ENCODE measurements at regions not wholly inside any gene's neighbourhood (a gene's known extent, or its start where the extent isn't known, plus 50 kb on each side); places are given as distances from the start of the nearest gene placed in this dataset.

DNA sequence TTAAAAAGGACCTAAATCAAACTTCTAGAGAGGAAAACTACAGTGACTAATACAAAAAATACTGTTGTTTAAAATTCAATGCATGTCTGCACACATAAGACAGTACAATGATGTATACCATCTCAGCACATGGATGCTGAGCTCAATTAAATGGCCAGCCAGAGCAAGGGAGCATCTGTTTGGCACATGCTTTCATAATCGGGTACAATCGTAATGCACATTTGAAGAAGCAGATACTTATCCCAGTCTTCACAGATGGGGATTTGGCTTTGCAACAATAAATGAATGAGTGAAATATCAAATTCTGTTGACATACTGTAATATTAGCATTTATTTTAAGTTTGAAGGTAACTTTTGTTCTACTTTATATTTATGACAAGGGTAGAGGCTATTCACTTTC, 187.8 kb downstream of the CRPPA start:
- DNase-seq (ENCODE audit: low read depth in 3 of 3) = no peak

DNA sequence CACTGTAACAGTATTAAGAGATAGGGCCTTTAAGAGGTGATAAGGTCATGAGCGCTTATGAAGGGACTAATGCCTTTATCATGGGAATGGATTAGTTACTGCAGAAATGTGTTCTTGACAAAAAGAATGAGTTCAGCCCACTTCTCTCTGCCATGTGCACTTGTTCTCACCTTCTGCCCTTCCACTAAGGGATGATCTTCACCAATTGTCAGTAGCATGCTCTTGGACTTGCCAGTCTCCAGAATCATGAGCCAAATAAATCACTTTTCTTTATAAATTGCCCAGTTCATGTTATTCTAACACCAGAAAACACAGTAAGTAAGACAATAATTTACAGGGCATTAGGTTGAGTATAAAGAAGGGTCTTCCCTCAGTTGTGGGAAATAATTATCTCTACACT, 189.1 kb downstream of the CRPPA start:
- DNase-seq (ENCODE audit: low read depth in 3 of 3) = no peak

DNA sequence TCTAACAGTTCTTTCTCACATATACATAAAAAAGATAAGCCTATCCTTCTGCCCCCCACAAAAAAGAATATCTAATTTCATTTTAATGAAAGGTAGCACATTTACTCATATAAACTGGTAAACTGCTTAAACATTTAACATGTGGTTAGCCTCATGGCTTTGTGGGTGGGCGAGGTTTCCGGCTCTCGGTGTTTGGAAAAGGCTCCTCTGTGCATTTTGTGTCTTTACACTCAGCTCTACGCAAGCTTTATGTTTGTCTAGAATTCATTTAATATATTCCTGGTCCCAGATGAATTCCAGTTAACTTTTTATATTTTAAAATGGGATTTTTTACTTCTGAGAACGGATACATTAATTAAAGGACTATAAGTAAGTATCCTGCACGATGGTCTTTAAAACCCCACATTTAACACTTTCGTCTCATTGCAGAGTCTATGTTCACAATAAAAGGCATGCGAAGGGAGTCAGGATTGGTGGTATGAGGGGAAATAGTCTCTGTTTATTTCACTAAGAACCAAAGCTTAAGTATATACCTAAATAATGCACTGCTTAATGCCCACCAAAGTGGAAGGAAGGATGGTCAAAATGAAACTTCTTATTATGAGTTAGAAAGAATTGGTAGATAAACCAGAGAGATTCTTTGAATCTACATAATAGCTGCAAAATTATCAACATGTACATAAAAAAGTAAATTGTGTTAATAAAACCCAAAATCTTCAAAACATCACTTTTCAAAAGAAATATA, 197.2 kb downstream of the CRPPA start:
- peak in 1 of 3 experiments; percentile 10 for DNase-seq (ENCODE audit: low read depth in 3 of 3)

DNA sequence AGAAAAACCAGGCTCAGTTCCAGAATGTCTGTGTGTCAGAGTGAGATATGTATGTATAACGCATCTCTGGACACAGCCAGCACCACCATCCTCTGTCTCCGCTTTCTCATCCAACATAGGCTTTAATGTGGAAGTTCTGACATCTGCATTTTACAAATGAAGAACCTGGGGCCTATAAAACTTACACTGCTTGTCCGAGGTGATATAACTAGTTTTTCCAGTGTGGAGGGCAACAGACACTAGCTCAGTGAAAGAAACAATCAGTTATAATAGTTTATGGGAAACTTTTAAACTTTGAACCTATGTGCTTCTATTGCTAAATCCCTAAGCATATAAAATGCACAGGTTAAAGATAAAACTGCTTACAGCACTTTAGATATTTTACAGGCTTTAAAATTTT, 208.7 kb downstream of the CRPPA start:
- DNase-seq (ENCODE audit: low read depth in 3 of 3) = no peak

DNA sequence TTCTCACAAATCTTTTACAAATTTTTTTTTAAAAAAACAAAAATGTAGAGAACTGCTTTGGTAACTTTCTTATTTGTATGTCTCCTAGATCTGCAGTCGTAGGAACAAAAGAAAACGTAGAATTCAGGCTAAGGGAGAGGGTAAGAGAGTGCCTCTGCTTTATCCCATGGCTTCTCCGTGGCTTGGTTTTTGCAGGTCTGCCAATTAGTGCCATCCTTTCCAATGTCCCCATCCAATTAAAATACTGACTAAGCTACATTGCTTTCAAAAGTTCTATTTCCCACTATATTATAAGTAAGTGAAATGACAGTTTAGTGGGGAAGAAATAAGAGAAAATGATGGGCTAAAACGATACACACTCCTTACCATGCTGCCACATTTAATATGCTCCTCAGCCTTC, 209.3 kb downstream of the CRPPA start:
- no peak for DNase-seq (ENCODE audit: low read depth in 3 of 3)

DNA sequence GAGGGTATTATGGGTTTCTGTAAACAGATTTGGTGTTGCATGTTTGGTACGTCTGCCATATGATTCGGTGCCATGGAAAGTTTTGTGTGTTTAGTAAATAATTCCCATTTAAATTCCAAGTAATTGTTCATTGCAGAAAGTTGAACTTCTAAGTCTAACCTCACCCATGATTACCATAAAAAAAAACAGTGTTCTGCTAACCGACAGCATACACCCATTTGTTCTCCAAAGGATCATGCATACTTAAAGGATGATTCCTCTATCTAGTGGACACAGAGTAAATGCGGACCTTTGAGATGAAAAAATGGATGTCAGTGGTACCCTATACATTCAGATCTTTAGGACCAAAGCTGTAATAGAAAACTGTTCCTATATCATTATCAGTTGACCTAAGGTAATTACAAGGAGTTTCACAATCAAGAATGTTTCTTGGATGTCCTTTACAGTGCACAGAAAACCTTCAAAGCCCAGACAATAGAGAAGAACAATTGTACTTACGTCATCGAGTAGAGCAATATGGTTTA, 209.9 kb downstream of the CRPPA start:
- DNase-seq (ENCODE audit: low read depth in 3 of 3) = no peak

DNA sequence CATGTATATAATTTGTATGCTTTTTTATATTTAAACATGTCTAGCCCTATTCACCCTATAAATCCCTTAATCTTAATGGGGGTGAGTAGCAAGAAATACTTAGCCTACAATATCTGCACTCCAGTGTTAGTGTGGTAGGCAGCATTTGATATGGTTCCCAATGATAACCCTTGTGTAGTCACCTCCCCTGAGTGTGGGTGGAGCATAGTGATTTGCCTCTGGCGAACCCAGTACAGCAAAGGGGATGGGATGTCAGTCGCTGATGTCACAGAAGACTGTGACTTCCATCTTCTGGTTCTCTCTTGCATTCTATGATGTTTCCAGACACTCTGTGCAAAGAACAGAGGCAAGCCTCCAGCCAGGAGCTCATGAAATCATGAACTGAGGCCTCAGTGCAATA, 211.2 kb downstream of the CRPPA start:
- DNase-seq (ENCODE audit: low read depth in 3 of 3) = no peak

DNA sequence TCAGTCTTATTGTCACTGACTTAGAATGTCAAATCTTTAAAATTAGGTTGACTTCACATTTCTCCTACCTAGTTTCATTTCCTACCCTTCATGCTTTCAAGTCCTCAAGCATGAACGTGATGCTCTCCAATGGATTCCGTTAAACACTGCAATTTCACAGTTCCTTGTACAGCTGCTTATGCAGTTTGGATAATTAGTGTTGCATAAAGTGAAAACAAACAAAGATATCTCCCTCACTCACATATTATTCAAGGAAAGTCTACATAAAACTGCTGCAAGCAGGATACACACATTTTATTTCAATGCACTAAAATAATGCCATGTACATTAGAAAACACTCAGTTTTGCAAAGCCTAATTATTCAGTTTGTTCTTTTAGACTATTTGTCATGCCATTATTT, 214.0 kb downstream of the CRPPA start:
- DNase-seq (ENCODE audit: low read depth in 3 of 3) = no peak

DNA sequence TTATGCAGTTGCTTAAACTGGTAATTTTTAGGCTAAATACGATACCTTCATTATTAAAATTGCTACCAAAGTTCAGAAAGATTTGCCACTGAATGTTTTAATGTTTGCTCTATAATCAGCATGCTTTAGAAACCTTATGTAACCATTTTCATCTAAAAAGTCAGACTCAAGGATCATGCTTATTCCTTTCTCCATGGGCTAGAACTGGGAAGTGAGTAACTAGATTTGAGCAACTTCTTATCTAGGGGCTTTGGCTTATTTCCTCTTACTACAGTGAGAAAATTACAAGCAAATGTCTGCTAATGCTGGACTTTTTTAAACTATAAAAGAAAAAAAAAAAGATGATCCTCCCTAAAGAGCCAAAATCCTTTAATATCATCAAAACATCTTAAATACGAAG, 215.9 kb downstream of the CRPPA start:
- DNase-seq (ENCODE audit: low read depth in 3 of 3) = no peak

DNA sequence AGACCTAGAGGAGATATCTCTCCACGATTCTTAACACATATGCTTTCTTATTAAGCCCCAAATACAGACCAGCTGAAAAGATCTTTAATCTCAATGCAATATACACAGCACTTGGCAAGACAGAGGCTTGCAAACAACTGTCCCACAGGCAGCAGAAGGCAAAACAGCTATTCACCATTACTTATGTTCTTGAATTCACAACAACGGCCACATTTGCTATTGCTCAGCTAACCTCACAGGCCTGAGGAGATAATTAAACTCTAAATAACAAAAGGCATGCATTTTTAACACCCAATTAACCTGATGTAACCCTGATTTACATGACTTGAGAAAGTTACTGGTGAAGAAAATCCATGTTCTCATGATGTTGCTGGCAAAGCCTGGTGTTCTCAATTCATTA, 216.4 kb downstream of the CRPPA start:
- no peak for DNase-seq (ENCODE audit: low read depth in 3 of 3)

DNA sequence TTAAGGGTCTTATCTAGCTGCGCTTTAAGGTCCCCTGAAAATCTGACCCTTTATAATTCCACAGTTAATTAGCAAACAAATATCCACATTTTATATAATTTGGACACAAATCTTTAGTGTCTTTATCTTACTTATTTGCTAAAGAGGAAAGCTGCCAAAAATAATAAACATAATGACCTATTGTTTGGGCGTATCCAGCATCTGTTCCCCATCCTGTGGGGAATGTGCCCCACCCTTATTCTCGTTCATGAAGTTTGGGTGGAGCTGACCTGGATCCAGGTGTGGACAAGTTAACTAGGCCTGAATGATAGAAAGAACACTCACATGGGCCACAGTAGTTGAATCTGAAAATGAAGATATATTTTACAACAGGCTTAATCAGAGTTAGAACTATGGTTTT, 218.3 kb downstream of the CRPPA start:
- no peak for DNase-seq (ENCODE audit: low read depth in 3 of 3)

DNA sequence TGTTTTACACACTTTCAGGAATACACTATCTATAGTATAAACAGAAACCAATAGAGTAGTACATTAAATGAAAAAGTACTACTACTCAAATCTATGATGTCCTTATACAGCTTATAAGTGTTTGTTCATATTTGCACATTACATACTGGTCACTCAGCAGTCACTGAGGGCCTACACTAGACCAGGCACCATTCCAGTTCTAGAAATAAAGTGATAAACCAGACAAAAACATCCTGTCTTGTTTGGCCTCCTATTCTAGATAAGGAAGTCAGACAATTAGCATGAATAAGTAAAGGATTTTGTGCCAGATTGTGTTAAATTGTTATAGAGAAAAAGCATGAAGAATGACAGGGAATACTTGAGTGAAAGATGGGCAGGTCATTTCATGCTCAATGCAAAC, 219.0 kb downstream of the CRPPA start:
- no peak for DNase-seq (ENCODE audit: low read depth in 3 of 3)

DNA sequence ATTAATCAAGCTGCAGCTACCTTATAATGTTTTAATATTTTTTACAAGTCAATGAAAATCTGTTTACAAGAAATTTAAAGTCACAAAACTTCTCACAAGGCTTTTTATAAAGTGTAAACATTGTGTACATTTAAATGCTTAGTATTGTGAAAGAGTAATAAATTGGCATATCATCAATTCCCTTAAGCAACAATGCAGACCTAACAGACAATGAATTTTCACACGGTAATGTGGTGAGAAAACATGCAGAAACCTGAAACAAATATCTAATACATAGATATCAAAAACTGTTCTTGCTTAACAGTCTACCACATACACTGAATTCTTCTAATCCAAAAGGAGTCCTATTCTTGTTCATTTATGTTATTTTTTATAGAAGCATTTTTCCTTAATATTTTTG, 220.7 kb downstream of the CRPPA start:
- no peak for DNase-seq (ENCODE audit: low read depth in 3 of 3)

DNA sequence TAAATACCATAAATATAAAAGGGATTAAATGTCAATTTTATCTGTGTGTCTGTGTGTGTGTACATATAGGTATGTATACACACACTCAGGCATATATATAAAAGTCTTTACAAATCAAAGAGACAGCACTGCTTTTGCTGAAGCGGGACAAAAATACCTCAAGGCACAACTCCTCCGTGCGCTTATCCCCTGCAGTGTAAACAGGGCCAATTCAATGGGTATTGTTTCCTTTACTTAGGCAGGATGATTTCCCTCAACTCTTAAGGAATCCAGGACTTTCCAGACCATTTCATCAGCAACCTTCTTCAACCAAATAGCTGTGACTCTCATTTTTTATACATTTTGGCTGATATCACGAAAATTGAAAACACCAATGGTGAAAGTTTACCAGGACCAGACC, 227.7 kb downstream of the CRPPA start:
- DNase-seq (ENCODE audit: low read depth in 3 of 3) = no peak

DNA sequence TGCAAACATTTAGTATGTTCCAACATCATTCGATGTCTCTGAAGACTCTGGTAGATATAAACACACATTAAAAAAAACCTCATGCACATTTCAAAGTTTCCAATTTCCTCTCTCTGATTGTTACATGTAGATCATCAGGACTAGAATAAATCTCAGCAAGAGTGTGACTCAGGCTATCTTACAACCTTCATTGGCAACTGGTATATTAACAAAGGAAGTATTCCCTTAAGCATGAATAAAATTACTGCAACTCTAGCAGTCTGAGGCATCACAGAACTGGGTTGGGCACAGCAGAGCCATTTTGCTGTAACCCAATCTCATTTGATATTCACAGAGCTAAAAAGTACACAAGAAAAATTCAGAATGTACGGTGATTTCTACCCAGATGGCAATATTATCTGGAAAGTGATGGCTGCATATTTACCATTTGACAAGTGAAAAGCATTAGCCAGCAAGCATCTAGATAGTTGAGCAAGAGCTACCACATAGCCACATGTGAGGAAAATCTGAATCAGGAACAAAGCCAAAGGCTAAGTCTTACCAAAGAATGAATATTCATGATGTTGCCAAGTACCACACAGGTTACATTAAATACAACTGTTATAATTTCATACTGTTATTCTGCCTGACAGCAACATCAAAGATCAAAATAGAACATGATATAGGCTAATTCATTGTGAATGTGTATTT, 232.2 kb downstream of the CRPPA start:
- no peak for DNase-seq (ENCODE audit: low read depth in 3 of 3)

DNA sequence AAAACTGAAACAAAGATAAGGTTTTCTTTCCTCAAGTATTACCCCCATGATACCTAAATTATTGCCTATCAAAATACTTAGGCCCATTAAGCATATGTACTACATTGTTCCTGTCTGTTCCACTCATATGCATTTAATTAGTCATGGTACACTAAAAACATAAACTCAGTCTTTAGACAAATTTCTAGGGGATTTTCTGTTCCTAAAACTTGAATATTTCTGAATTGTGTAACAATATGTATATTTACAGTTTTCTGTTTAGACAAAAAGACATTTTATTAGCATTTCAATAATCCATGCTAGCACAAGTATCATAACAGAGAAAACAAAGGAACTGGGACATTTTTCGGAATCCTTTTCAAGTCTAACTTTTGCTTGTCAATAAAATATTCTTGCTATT, 234.2 kb downstream of the CRPPA start:
- DNase-seq (ENCODE audit: low read depth in 3 of 3) = no peak

DNA sequence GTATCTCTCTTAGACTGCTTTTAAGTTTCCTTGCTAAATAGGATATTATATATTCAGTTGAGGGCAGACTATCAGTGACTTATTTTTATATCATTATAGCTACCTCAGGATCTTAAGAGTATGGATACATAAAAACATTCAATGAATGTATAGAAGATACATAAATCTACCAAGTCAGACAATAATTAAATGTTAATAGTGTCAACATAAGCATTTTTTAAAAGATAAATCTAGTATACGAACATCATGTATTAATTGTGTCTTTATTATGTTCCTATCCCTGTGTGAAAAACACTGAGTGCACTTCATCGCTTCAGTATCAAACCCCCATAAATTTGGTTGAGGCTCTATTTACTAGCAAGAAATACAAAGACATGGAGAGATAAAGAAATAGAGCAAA, 242.8 kb downstream of the CRPPA start:
- DNase-seq (ENCODE audit: low read depth in 3 of 3) = no peak

DNA sequence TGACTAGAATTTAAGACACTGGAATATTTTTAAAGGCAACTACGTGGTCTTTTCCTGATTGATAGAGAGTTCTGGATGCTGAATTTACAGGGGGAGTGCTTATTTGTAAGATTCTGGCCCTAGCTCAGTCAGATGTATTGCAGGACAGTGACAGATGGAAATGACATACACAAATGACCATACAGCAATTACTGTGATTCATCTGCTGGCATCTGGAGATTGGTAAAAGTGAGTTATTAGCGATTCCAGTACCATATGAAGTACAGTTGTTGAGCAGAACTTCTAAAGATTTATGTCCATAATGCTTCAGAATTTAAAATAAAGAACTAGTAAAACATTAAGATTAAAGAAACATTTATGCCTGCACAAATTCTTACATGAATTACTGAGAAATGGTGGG, 243.2 kb downstream of the CRPPA start:
- DNase-seq (ENCODE audit: low read depth in 3 of 3) = no peak

DNA sequence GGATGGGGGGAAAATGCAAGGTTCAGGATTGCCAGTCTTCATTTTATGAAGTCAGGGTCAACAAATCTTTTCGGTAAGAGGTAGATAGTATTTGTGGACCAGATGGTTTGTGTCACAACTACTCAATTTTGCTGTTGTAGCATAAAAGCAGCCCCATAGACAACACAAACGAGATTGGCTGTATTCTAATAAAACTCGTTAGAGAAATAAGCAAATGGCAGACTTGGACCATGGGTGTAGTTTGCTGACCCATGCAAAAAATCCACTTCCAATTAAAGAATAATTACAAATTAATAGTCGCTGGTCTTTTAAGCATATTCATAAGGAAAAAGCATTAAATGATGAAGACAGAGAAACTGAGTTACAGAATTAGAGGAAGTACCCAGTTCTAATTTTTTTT, 247.1 kb downstream of the CRPPA start:
- DNase-seq (ENCODE audit: low read depth in 3 of 3) = no peak

DNA sequence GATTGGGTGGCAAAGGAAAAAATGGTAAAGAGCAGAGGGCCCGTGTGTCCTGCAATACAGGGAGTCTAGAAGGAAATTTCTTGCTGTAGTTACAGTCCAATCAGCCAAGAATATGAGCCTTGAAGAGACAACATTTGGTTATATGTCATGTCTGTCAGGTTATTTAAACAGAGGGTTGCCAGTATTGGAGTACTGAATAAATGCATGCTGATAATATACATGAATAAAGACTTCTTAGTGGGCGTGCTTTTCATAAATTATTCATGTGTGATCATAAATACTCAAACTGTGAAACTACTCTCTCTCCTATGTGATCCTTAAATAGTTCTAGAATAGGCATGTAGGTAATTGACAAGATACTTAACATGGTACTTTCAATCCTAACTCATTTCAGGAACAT, 249.0 kb downstream of the CRPPA start:
- no peak for DNase-seq (ENCODE audit: low read depth in 3 of 3)

DNA sequence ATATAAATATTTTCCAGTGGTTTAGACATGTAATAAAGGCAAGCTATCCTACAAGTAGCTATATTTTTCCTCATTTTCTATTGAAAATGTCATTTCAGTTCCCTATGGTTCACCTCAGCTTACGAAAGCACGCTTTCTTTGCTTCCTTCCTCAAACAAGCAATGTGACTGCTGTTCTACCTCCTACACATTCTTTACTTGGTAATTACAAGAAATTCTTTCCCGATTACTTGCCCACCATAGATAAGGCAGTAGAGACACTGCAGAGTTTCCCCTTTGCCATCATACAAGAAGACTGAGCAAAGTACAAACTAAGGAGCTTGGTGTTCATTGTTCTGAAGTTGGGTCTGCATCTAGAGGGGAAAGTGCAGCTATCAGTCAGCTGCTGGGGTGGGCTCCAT, 249.4 kb downstream of the CRPPA start:
- DNase-seq (ENCODE audit: low read depth in 3 of 3) = no peak

DNA sequence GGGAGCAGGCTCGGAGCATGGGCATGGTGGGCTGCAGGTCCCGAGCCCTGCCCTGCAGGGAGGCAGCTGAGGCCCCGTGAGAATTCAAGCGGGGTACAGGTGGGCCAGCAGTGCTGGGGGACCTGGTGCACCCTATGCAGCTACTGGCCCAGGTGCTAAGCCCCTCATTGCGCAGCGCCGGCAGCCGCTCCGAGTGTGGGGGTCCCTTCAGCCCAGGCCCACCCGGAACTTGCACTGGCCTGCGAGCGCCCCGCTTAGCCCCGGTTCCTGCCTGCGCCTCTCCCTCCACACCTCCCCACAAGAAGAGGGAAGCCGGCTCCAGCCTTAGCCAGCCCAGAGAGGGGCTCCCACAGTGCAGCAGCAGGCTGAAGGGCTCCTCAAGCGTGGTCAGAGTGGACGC, 250.7 kb downstream of the CRPPA start:
- DNase-seq (ENCODE audit: low read depth in 3 of 3) = no peak

DNA sequence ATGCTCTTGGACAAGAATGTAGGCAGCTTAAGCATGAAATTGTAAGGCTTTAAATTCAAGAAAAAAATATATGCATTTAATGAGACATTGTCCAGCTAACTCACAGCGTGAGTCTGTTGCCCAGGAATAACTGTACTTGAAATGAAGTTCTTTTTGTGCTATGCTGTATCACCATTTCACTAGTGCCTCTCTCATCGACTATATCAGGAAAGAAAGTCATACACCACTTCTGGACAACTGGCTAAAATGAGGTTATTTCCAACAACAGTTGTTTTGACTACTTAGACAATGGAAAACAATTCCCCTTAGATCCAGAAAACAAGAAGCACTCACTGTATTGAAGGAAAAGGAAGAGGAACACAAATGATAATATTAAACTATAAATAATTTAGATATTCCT, 251.8 kb downstream of the CRPPA start:
- no peak for DNase-seq (ENCODE audit: low read depth in 3 of 3)

DNA sequence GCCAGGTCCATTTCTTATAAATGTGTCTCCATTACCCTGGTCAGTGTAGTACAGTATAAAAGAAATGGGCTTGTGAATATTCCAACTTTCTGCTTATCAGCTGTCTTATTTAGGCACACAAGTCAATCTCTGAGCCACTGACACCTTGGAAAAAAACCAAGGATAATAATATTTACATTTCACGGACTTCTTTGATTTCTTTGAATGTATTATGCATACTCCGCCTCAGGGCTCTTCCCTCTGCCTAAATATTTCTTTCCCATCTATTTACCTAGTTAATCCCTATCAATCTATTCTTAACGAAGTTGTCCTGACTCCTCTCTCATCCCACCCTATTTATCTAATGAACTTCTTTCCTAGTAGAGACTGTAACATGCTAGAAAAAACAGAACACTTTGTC, 253.8 kb downstream of the CRPPA start:
- DNase-seq (ENCODE audit: low read depth in 3 of 3) = no peak
